CD4-positive, CD25-positive, alpha-beta regulatory T cell (primary cell): ENCODE measurements at regions not wholly inside any gene's neighbourhood (a gene's known extent, or its start where the extent isn't known, plus 50 kb on each side); places are given as distances from the start of the nearest gene placed in this dataset.

Experiments
- ATAC-seq, 2 donors: fragments of 150-1000 bp; cut with Tn5 transposase; one replicate each; pipeline ENCODE4 v1.10.0; 2021; ENCODE audit warnings: low read depth in 2 of 2, moderate number of reproducible peaks in 2 of 2, moderate library complexity in 1 of 2
- DNase-seq, 3 donors: peaks; one replicate each; pipeline versions ENCODE4 v3.0.0 to v3.0.0-alpha.2; 2012 to 2022; ENCODE audit warnings: mixed read lengths in 1 of 3
- H3K27ac ChIP-seq: one replicate; pipeline ENCODE4 v1.7.0; 2013; ENCODE audit warnings: mild to moderate bottlenecking, low read length; ENCODE audit not compliant: insufficient read depth, poor library complexity, severe bottlenecking
- H3K27me3 ChIP-seq: one replicate; pipeline ENCODE4 v1.7.0; 2013; ENCODE audit warnings: low read length; ENCODE audit not compliant: control insufficient read depth, insufficient read depth
- H3K36me3 ChIP-seq: one replicate; pipeline ENCODE4 v1.7.0; 2013; ENCODE audit warnings: mild to moderate bottlenecking, low read length, moderate library complexity; ENCODE audit not compliant: control insufficient read depth, insufficient read depth
- H3K4me1 ChIP-seq: 2 replicates; pipeline ENCODE4 v1.7.0; 2013; ENCODE audit warnings: mild to moderate bottlenecking, low read length; ENCODE audit not compliant: insufficient read depth, control insufficient read depth, poor library complexity, severe bottlenecking
- H3K4me3 ChIP-seq: one replicate; pipeline ENCODE4 v1.7.0; 2013; ENCODE audit warnings: low read depth, mild to moderate bottlenecking, low read length, moderate library complexity
- H3K9me3 ChIP-seq, 2 experiments: 1 replicate in 1 of 2; 2 replicates in 1 of 2; pipeline ENCODE4 v1.7.0; 2013; ENCODE audit warnings: low read length in 2 of 2, mild to moderate bottlenecking in 1 of 2, moderate library complexity in 1 of 2; ENCODE audit not compliant: control insufficient read depth in 2 of 2
- H3K27ac Mint-ChIP-seq, 3 donors: one replicate each; pipeline ENCODE4 v1.8.0; 2020 to 2022; ENCODE audit warnings: mild to moderate bottlenecking in 3 of 3, mixed read lengths in 3 of 3, moderate library complexity in 2 of 3
- H3K27me3 Mint-ChIP-seq: one replicate; pipeline ENCODE4 v1.8.0; 2022; ENCODE audit warnings: mild to moderate bottlenecking, mixed read lengths
- H3K36me3 Mint-ChIP-seq: one replicate; pipeline ENCODE4 v1.8.0; 2020; ENCODE audit warnings: mixed read lengths
- H3K4me1 Mint-ChIP-seq, 4 donors: one replicate each; pipeline ENCODE4 v1.8.0; 2020 to 2022; ENCODE audit warnings: mixed read lengths in 4 of 4, mild to moderate bottlenecking in 1 of 4
- H3K4me3 Mint-ChIP-seq, 4 donors: one replicate each; pipeline ENCODE4 v1.8.0; 2020 to 2022; ENCODE audit warnings: mild to moderate bottlenecking in 4 of 4, mixed read lengths in 4 of 4, moderate library complexity in 3 of 4
- H3K9me3 Mint-ChIP-seq, 7 donors: one replicate each; pipeline ENCODE4 v1.8.0; 2020 to 2022; ENCODE audit warnings: mixed read lengths in 7 of 7, mild to moderate bottlenecking in 3 of 7, moderate library complexity in 2 of 7

- Mint-ChIP-seq H3K9me3 (peaks cover 0 to 18% (median 4%) of the 10 kb centered on the region in 7 donors), H3K36me3 (no peaks in the 10 kb centered on the region)
These were observed 2317.3 kb downstream of the PCDH7 start for GRCh38 chr4:33037464-33037863.

GRCh38 chr4:33045334-33045733, 2325.2 kb downstream of the PCDH7 start:
- Histone ChIP-seq H3K36me3 (no peaks in the 10 kb centered on the region), H3K4me3 (no peak overlapping the region), H3K4me1 (no peaks in the 10 kb centered on the region), H3K9me3 (peaks cover 0 to 4% of the 10 kb centered on the region in 2 experiments), H3K27ac (no peak overlapping the region), H3K27me3 (no peaks in the 10 kb centered on the region)
- no peak for DNase-seq
- Mint-ChIP-seq H3K4me3 (no peak overlapping the region), H3K9me3 (peaks cover 0 to 19% (median 5%) of the 10 kb centered on the region in 7 donors), H3K27me3 (no peaks in the 10 kb centered on the region), H3K27ac (no peak overlapping the region), H3K36me3 (no peaks in the 10 kb centered on the region), H3K4me1 (no peaks in the 10 kb centered on the region)
- no peak for ATAC-seq

More at GRCh38 chr4:33037464-33037863, 2317.3 kb downstream of the PCDH7 start:
- Histone ChIP-seq H3K27me3 (no peaks in the 10 kb centered on the region), H3K9me3 (no peaks in the 10 kb centered on the region), H3K4me3 (no peak overlapping the region), H3K36me3 (no peaks in the 10 kb centered on the region), H3K4me1 (no peaks in the 10 kb centered on the region), H3K27ac (no peak overlapping the region)
- ATAC-seq (no peak), DNase-seq (no peak)
- H3K27ac Mint-ChIP-seq: no peak overlapping the region
- H3K4me3 Mint-ChIP-seq: no peak overlapping the region
- H3K4me1 Mint-ChIP-seq: no peaks in the 10 kb centered on the region
- H3K27me3 Mint-ChIP-seq: no peaks in the 10 kb centered on the region

- DNase-seq (no peak), ATAC-seq (no peak)
- Histone ChIP-seq H3K36me3 (no peaks in the 10 kb centered on the region), H3K9me3 (peaks cover 4% of the 10 kb centered on the region in 2 experiments), H3K4me3 (no peak overlapping the region), H3K27ac (no peak overlapping the region), H3K27me3 (no peaks in the 10 kb centered on the region), H3K4me1 (no peaks in the 10 kb centered on the region)
- Mint-ChIP-seq H3K4me3 (no peak overlapping the region), H3K9me3 (peaks cover 0 to 18% (median 5%) of the 10 kb centered on the region in 7 donors), H3K27ac (no peak overlapping the region), H3K36me3 (no peaks in the 10 kb centered on the region), H3K27me3 (no peaks in the 10 kb centered on the region), H3K4me1 (no peaks in the 10 kb centered on the region)
These were observed 2332.1 kb downstream of the PCDH7 start for GRCh38 chr4:33052241-33052640.

GRCh38 chr4:33054161-33054560, 2334.0 kb downstream of the PCDH7 start:
- Histone ChIP-seq H3K9me3 (peaks cover 0 to 4% of the 10 kb centered on the region in 2 experiments), H3K27me3 (no peaks in the 10 kb centered on the region), H3K4me1 (no peaks in the 10 kb centered on the region), H3K27ac (no peak overlapping the region), H3K4me3 (no peak overlapping the region), H3K36me3 (no peaks in the 10 kb centered on the region)
- no peak for DNase-seq
- ATAC-seq: no peak
- Mint-ChIP-seq H3K4me1 (no peaks in the 10 kb centered on the region), H3K9me3 (peaks cover 0 to 17% (median 5%) of the 10 kb centered on the region in 7 donors), H3K4me3 (no peak overlapping the region), H3K27me3 (no peaks in the 10 kb centered on the region), H3K36me3 (no peaks in the 10 kb centered on the region), H3K27ac (no peak overlapping the region)

GRCh38 chr4:33054656-33055196, 2334.6 kb downstream of the PCDH7 start:
- Mint-ChIP-seq H3K36me3 (no peaks in the 10 kb centered on the region), H3K9me3 (peaks cover 0 to 17% (median 5%) of the 10 kb centered on the region in 7 donors), H3K4me3 (no peak overlapping the region), H3K27ac (no peak overlapping the region), H3K4me1 (no peaks in the 10 kb centered on the region), H3K27me3 (no peaks in the 10 kb centered on the region)
- DNase-seq: no peak
- H3K4me3 ChIP-seq: no peak overlapping the region
- H3K27ac ChIP-seq: no peak overlapping the region
- H3K27me3 ChIP-seq: no peaks in the 10 kb centered on the region
- H3K4me1 ChIP-seq: no peaks in the 10 kb centered on the region
- ATAC-seq: no peak
- H3K9me3 ChIP-seq: peaks cover 0 to 4% of the 10 kb centered on the region in 2 experiments
- H3K36me3 ChIP-seq: no peaks in the 10 kb centered on the region

- Mint-ChIP-seq H3K36me3 (no peaks in the 10 kb centered on the region), H3K4me3 (no peak overlapping the region), H3K9me3 (peaks cover 0 to 24% (median 3%) of the 10 kb centered on the region in 7 donors), H3K27me3 (no peaks in the 10 kb centered on the region), H3K4me1 (no peaks in the 10 kb centered on the region), H3K27ac (no peak overlapping the region)
- H3K27me3 ChIP-seq: no peaks in the 10 kb centered on the region
- no peaks in the 10 kb centered on the region for H3K4me1 ChIP-seq
- no peak overlapping the region for H3K27ac ChIP-seq
- no peak for DNase-seq
- ATAC-seq: no peak
- H3K36me3 ChIP-seq: no peaks in the 10 kb centered on the region
- H3K9me3 ChIP-seq: peaks cover 0 to 7% of the 10 kb centered on the region in 2 experiments
- H3K4me3 ChIP-seq: no peak overlapping the region
These were observed 2337.6 kb downstream of the PCDH7 start for GRCh38 chr4:33057736-33058135.

GRCh38 chr4:33058998-33059397, 2338.8 kb downstream of the PCDH7 start:
- H3K27ac ChIP-seq: no peak overlapping the region
- H3K36me3 Mint-ChIP-seq: no peaks in the 10 kb centered on the region
- H3K27me3 ChIP-seq: no peaks in the 10 kb centered on the region
- H3K4me3 Mint-ChIP-seq: no peak overlapping the region
- H3K27me3 Mint-ChIP-seq: no peaks in the 10 kb centered on the region
- ATAC-seq (no peak), DNase-seq (no peak)
- H3K4me1 Mint-ChIP-seq: no peaks in the 10 kb centered on the region
- H3K9me3 Mint-ChIP-seq: peaks cover 0 to 32% (median 4%) of the 10 kb centered on the region in 7 donors
- H3K9me3 ChIP-seq: peaks cover 0 to 5% of the 10 kb centered on the region in 2 experiments
- H3K27ac Mint-ChIP-seq: no peak overlapping the region
- no peaks in the 10 kb centered on the region for H3K36me3 ChIP-seq
- no peak overlapping the region for H3K4me3 ChIP-seq
- no peaks in the 10 kb centered on the region for H3K4me1 ChIP-seq
